ENCODE measurements at regions not wholly inside any gene's neighbourhood (a gene's known extent, or its start where the extent isn't known, plus 50 kb on each side); places are given as distances from the start of the nearest gene placed in this dataset.
"Not testable (repeated sequence)": the region's sequence is repeated elsewhere in the genome, so short reads cannot be mapped to it uniquely, and the experiment has no call there.

DNA sequence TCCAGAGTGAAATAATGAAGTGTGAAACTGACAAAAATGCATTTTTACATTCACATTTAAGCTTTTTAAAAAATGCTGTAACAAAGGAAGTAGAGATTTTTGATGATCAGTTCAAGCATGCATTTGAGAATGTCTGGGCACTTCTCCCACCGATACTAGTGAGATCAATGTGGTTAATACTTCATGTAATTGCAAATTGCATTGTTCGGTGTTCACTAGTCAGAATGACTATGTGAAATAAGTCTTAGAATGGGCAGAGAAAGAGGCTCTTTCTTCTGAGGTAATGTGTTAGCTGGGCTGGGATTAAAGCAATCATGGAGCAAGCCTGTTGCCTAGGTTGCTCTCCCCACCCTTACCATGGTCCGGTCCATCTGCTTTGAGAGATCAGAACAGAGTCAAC, 587.0 kb upstream of the GRM7 start:
- no peak for DNase-seq (ENCODE audit: low spot score)

GRCh38 chr3:6281662-6282061, 579.3 kb upstream of the GRM7 start:
- no peak for DNase-seq (ENCODE audit: low spot score)

- no peak for DNase-seq (ENCODE audit: low spot score)
Measured at GRCh38 chr3:6282918-6283317, 578.0 kb upstream of the GRM7 start.

- no peak for DNase-seq (ENCODE audit: low spot score)
Measured at GRCh38 chr3:6287088-6287875, 573.6 kb upstream of the GRM7 start.

GRCh38 chr3:6301626-6302025, 559.3 kb upstream of the GRM7 start:
- no peak for DNase-seq (ENCODE audit: low spot score)

DNA sequence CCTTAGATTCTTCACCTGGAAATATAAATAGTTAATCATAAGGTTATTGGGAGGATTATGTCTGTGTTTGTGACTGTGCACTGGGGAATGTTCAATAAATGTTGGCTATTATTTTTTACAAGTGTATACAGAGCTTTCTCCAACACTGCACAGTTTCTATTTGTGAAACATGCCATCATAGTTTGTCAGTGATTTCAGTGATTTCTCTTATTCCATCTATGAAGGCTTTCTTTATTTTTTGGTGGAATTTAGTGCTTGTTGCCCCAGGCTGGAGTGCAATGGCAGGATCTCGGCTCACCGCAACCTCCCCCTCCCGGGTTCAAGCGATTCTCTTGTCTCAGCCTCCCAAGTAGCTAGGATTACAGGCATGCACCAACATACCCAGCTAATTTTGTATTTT, 545.0 kb upstream of the GRM7 start:
- DNase-seq (ENCODE audit: low spot score) = no peak

GRCh38 chr3:6321999-6322398, 538.9 kb upstream of the GRM7 start:
- no peak for DNase-seq (ENCODE audit: low spot score)

DNA sequence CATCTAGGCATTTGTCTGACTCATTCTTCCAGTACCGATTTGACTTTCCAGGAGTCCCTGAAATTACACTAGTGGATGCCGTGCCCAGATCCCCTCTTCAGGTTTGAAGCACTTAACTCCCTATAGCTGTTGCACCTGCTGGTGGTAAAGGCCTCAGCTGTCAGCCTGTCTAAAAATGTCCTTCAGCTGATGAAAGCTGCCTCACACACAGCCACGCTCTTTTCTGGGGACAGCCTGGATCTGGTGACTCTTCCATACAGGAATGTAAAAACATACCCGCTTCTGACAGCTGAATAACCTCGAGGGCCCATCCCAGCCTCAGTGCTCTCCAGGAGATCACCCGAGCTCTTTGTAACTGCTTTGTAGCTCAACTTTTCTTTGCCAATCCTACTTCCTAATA, 534.1 kb upstream of the GRM7 start:
- DNase-seq (ENCODE audit: low spot score) = no peak

GRCh38 chr3:6340980-6341325, 520.0 kb upstream of the GRM7 start:
- DNase-seq (ENCODE audit: low spot score) = not testable (repeated sequence)

GRCh38 chr3:6351752-6352151, 509.2 kb upstream of the GRM7 start:
- no peak for DNase-seq (ENCODE audit: low spot score)

GRCh38 chr3:6354653-6355052, 506.3 kb upstream of the GRM7 start:
- DNase-seq (ENCODE audit: low spot score) = no peak

- no peak for DNase-seq (ENCODE audit: low spot score)
Measured at GRCh38 chr3:6362406-6362805, 498.5 kb upstream of the GRM7 start.

- no peak for DNase-seq (ENCODE audit: low spot score)
Measured at GRCh38 chr3:6367171-6367570, 493.7 kb upstream of the GRM7 start.

- DNase-seq (ENCODE audit: low spot score) = no peak
Measured at GRCh38 chr3:6392123-6392522, 468.8 kb upstream of the GRM7 start.

DNA sequence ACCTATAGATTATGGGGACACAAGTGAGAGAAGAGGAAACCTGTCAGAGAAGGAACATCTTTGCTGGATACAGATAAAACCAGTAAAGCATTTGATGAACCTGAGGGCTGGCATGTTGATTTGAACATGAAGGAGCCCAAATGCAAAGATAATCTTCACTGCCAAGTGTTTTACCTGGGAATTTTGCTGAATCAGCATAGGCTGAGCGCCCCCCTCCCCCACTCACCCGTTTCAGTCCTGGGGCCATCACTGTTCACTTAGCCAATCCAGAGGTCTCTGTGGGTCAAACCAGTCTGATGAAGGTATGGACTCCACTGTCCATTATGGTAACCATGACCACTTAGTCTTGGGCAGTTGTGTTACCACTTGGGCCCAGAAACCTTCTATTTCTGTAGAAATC, 466.0 kb upstream of the GRM7 start:
- no peak for DNase-seq (ENCODE audit: low spot score)

GRCh38 chr3:6396631-6397030, 464.3 kb upstream of the GRM7 start:
- no peak for DNase-seq (ENCODE audit: low spot score)

DNA sequence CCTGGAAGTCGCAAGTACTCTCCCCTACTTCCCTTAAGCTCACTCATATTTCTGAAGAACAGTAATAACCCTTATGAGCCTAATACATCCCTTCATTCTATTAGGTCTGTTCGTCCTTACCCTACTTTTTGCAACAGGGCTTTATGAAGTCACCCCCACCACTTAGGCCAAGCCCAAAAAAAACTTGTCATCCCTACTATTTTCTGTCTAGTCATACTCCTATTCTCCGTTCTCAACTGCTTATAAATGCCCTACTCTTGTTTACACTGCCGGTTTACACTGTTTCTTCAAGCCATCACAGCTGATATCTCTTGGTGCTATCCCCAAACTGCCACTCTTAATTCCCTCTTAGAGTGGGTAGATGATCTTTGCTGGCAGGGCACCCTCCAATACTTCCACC, 458.2 kb upstream of the GRM7 start:
- not testable (repeated sequence) for DNase-seq (ENCODE audit: low spot score)

- not testable (repeated sequence) for DNase-seq (ENCODE audit: low spot score)
Measured at GRCh38 chr3:6406923-6407322, 454.0 kb upstream of the GRM7 start.

DNA sequence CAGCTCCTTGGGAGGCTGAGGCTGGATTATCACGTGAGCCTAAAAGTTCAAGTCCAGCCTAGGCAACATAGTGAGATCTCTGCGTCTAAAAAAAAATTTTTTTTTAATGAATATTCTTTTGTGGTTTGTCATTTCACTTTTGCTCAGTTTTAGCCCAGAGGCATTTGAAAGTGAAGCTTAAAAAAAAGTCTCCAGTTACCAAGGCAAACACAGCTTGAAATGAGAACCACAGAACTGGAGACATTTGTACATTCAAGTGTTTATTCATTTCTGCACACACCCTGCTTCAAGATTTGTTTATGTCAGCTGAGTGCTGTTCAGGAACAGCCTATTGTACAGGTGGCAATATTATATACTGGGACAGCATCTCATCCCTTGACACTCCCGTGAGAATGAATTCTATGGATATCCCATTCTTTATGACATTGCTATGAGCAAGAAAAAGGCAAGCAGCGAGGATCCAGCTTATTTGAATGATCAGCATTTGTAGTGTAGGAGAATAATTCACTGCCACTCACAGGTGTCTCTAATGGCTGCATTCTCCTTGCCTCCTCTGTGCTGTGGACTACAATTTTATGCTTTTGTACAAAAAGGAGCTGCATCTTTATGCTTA, 444.8 kb upstream of the GRM7 start:
- DNase-seq (ENCODE audit: low spot score) = no peak

DNA sequence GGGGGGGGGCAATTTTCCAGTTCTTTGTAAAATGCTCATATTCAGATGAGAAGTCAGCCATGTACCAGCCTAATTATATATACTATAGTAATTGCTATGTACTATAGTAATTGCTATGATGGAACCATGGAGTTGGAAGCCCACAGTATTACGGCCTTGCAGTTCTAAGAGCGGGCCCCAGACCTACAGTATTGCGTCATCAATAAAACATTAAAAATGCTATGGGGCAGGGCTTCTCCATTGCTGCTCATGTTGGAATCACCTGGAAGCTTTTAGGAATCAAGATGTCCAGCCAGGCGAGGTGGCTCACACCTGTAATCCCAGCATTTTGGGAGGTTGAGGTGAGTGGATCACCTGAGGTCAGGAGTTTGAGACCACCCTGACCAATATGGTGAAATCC, 443.7 kb upstream of the GRM7 start:
- no peak for DNase-seq (ENCODE audit: low spot score)

DNA sequence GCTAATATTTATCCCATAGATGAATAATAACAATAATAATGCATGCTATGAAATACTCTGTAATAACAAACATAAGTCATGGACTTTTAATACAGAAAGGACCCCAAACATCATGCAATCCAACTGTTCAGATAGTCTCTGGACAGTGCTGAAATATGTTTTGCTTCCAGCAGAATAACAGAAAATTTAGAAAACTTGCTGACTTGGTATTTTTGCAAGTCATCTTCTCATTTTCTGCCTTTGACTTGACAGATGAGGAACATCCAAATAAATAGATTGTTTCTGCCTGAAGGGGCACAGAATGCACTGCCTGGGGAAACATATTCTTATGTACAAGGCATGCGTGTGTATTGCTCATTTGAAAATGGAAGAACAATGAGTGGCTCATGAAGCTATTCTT, 442.4 kb upstream of the GRM7 start:
- DNase-seq (ENCODE audit: low spot score) = no peak

DNA sequence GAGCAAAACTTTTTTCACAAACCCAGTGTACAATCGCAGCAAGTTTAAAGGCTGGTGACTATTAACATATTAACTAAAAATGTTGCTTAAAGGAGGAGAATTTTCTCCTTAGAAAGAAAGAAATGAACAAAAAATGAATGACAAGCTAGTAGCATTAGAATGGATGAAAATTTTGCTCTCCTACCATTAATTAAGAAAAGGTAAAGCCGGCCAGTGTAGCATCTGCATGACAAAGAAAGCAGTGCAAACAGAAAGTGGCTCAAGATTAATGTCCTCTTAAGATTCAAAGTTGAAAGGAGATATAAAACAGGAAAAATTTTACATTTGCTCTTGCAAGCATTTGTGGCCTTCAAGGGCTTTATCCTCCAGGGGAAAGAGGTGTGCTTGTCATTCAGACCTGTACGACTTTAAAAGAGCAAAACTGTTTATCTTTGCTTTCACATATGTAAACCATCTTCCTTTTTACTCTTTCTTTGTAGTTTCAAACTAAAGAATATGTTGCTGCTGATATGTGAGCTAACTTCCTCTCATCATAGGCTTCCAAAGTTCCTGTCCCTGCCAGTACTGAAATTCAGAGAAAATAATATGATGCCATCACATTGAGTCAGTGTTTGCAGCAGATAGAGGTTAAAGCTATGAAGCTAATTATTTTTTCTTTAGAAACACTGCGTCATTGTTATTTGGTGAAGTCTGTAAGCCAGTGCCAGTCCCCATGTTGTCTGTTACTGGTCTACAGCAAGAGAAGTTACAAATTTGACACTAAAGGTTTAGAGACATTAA, 439.1 kb upstream of the GRM7 start:
- DNase-seq (ENCODE audit: low spot score) = no peak

GRCh38 chr3:6425289-6425820, 435.6 kb upstream of the GRM7 start:
- no peak for DNase-seq (ENCODE audit: low spot score)
